GM23338 (cell line): ENCODE measurements at regions not wholly inside any gene's neighbourhood (a gene's known extent, or its start where the extent isn't known, plus 50 kb on each side); places are given as distances from the start of the nearest gene placed in this dataset.

Experiments
- ATAC-seq: fragments of 200-7000 bp; cut with Tn5 transposase; 3 replicates; pipeline ENCODE4 v1.9.1; 2020
- DNase-seq: peaks from one replicate; pipeline ENCODE4 v3.0.0-alpha.2; 2015; ENCODE audit warnings: low spot score
- H2AFZ ChIP-seq: fragments of 200-600 bp; sonication (generic); 2 replicates; pipeline ENCODE4 v1.8.0; 2016; ENCODE audit warnings: antibody characterized with exemption, mild to moderate bottlenecking, moderate library complexity
- H3F3A ChIP-seq: fragments of 200-600 bp; sonication (generic); replicated peaks from 2 replicates; pipeline ENCODE4 v1.8.0; 2017; ENCODE audit warnings: antibody characterized with exemption, mixed run types, low read depth
- H3K27ac ChIP-seq: fragments of 200-600 bp; sonication (generic); 2 replicates; pipeline ENCODE4 v1.6.1; 2016; ENCODE audit warnings: low read depth
- H3K27me3 ChIP-seq: fragments of 200-600 bp; sonication (generic); 2 replicates; pipeline ENCODE4 v1.8.0; 2016; ENCODE audit warnings: mild to moderate bottlenecking, mixed run types, moderate library complexity; ENCODE audit not compliant: insufficient read depth
- H3K36me3 ChIP-seq: fragments of 200-600 bp; sonication (generic); 2 replicates; pipeline ENCODE4 v1.8.0; 2016; ENCODE audit warnings: mild to moderate bottlenecking; ENCODE audit not compliant: insufficient read depth
- H3K4me1 ChIP-seq: fragments of 200-600 bp; sonication (generic); 2 replicates; pipeline ENCODE4 v1.8.0; 2016; ENCODE audit warnings: mild to moderate bottlenecking, moderate library complexity; ENCODE audit not compliant: insufficient read depth
- H3K4me2 ChIP-seq: fragments of 200-600 bp; sonication (generic); 2 replicates; pipeline ENCODE4 v1.7.1; 2017; ENCODE audit warnings: mixed run types
- H3K4me3 ChIP-seq: fragments of 200-600 bp; sonication (generic); 2 replicates; pipeline ENCODE4 v1.6.1; 2016; ENCODE audit warnings: mixed run types
- H3K79me2 ChIP-seq: fragments of 200-600 bp; sonication (generic); replicated peaks from 2 replicates; pipeline ENCODE4 v1.8.0; 2017; ENCODE audit warnings: mild to moderate bottlenecking; ENCODE audit not compliant: insufficient read depth
- H3K9me2 ChIP-seq: fragments of 200-600 bp; sonication (generic); 2 replicates; pipeline ENCODE4 v1.8.0; 2017; ENCODE audit not compliant: insufficient read depth
- H4K20me1 ChIP-seq: fragments of 200-600 bp; sonication (generic); replicated peaks from 2 replicates; pipeline ENCODE4 v1.8.0; 2017; ENCODE audit warnings: mild to moderate bottlenecking; ENCODE audit not compliant: insufficient read depth
- H3K27ac Mint-ChIP-seq: 2 replicates; pipeline ENCODE4 v1.8.0; 2020; ENCODE audit warnings: inconsistent platforms, mild to moderate bottlenecking, moderate library complexity, mixed read lengths
- H3K27me3 Mint-ChIP-seq: 3 replicates; pipeline ENCODE4 v1.8.0; 2022; ENCODE audit warnings: low read depth, mild to moderate bottlenecking, moderate library complexity, mixed read lengths, inconsistent platforms; ENCODE audit not compliant: insufficient read depth, poor library complexity
- H3K36me3 Mint-ChIP-seq: 3 replicates; pipeline ENCODE4 v1.8.0; 2021; ENCODE audit warnings: low read depth, mild to moderate bottlenecking, inconsistent platforms, moderate library complexity, mixed read lengths
- H3K4me1 Mint-ChIP-seq: 3 replicates; pipeline ENCODE4 v1.8.0; 2020; ENCODE audit warnings: mild to moderate bottlenecking, inconsistent platforms, mixed read lengths
- H3K4me3 Mint-ChIP-seq: 3 replicates; pipeline ENCODE4 v1.8.0; 2021; ENCODE audit warnings: moderate library complexity, mild to moderate bottlenecking, inconsistent platforms, mixed read lengths
- H3K9me3 Mint-ChIP-seq: 3 replicates; pipeline ENCODE4 v1.8.0; 2020; ENCODE audit warnings: moderate library complexity, mild to moderate bottlenecking, inconsistent platforms, mixed read lengths
- CREB1 ChIP-seq: fragments of 250-450 bp; sonication (Bioruptor Pico); IDR thresholded peaks from 2 replicates; pipeline ENCODE4 v1.5.0; 2020; ENCODE audit warnings: low read depth, mild to moderate bottlenecking, moderate library complexity
- CTCF ChIP-seq, 2 experiments: fragments of 200-600 bp in 1 of 2; sonication (generic) in 1 of 2; conservative IDR thresholded peaks; 2 replicates each; pipeline versions ENCODE4 v1.5.1 to v1.6.1; 2016 to 2017; ENCODE audit warnings: antibody characterized with exemption in 2 of 2, low read depth in 2 of 2, mild to moderate bottlenecking in 2 of 2, moderate library complexity in 1 of 2
- ETS1 ChIP-seq: IDR thresholded peaks from 2 replicates; pipeline ENCODE4 v1.6.1; 2016; ENCODE audit warnings: antibody characterized with exemption
- EZH2 ChIP-seq: fragments of 200-600 bp; sonication (generic); IDR thresholded peaks from one replicate; pipeline ENCODE4 v1.8.0; 2017; ENCODE audit warnings: antibody characterized with exemption, mild to moderate bottlenecking, low read depth; ENCODE audit not compliant: unreplicated experiment
- EZH2phosphoT487 ChIP-seq: fragments of 200-600 bp; sonication (generic); IDR thresholded peaks from one replicate; pipeline ENCODE4 v1.8.1; 2018; ENCODE audit warnings: antibody characterized with exemption; ENCODE audit not compliant: unreplicated experiment
- JUNB ChIP-seq: IDR thresholded peaks from one replicate; pipeline ENCODE4 v1.6.1; 2016; ENCODE audit warnings: antibody characterized with exemption; ENCODE audit not compliant: unreplicated experiment
- NANOG ChIP-seq: IDR thresholded peaks from 2 replicates; pipeline ENCODE4 v1.6.1; 2016; ENCODE audit warnings: antibody characterized with exemption, borderline replicate concordance
- POLR2AphosphoS5 ChIP-seq: IDR thresholded peaks from 2 replicates; pipeline ENCODE4 v1.6.1; 2016; ENCODE audit warnings: antibody characterized with exemption, low read depth
- REST ChIP-seq: IDR thresholded peaks from one replicate; pipeline ENCODE4 v1.6.1; 2018; ENCODE audit warnings: antibody characterized with exemption; ENCODE audit not compliant: unreplicated experiment
- STAT1 ChIP-seq: IDR thresholded peaks from one replicate; pipeline ENCODE4 v1.6.1; 2016; ENCODE audit warnings: antibody characterized with exemption; ENCODE audit not compliant: unreplicated experiment
- ZNF114 ChIP-seq: fragments of 250-450 bp; sonication (Bioruptor Pico); IDR thresholded peaks from 2 replicates; pipeline ENCODE4 v1.5.0; 2020; ENCODE audit warnings: mild to moderate bottlenecking, moderate library complexity
- ZNF331 ChIP-seq: fragments of 250-450 bp; sonication (Bioruptor Pico); IDR thresholded peaks from 2 replicates; pipeline ENCODE4 v1.5.0; 2020; ENCODE audit warnings: low read depth, mild to moderate bottlenecking, moderate library complexity
- ZNF462 ChIP-seq: fragments of 250-450 bp; sonication (Bioruptor Pico); IDR thresholded peaks from 2 replicates; pipeline ENCODE4 v1.5.0; 2020; ENCODE audit warnings: mild to moderate bottlenecking, moderate library complexity

- DNase-seq (no peak), ATAC-seq (no peak)
- Histone ChIP-seq H2AFZ (no peak overlapping the region; the same call in 1 of the 2 replicates), H3K4me2 (no peak overlapping the region), H3K27ac (no peak overlapping the region), H3K27me3 (no peaks in the 10 kb centered on the region), H3K4me3 (no peak overlapping the region), H3K4me1 (no peaks in the 10 kb centered on the region), H3K9me2 (peaks cover 11% of the 10 kb centered on the region), H4K20me1 (no peaks in the 10 kb centered on the region), H3F3A (no peaks in the 10 kb centered on the region), H3K36me3 (no peaks in the 10 kb centered on the region), H3K79me2 (no peaks in the 10 kb centered on the region)
- TF ChIP-seq NANOG (no peak), POLR2AphosphoS5 (no peak), REST (no peak), CREB1 (CRISPR knock-in tag) (no peak), ZNF331 (CRISPR knock-in tag) (no peak), ETS1 (no peak), CTCF (conservative IDR thresholded peaks at IDR 0.05; ENCODE audit: low read depth in 2 of 2) (no peak), JUNB (no peak), EZH2 (no peak), EZH2phosphoT487 (no peak), ZNF462 (CRISPR knock-in tag) (no peak), STAT1 (no peak), ZNF114 (CRISPR knock-in tag) (no peak)
- Mint-ChIP-seq H3K27me3 (peaks cover 7% of the 10 kb centered on the region), H3K9me3 (peaks cover 22% of the 10 kb centered on the region), H3K27ac (no peak overlapping the region), H3K4me3 (no peak overlapping the region), H3K4me1 (no peaks in the 10 kb centered on the region; the same call in 2 of the 3 replicates), H3K36me3 (peaks cover 6% of the 10 kb centered on the region; the same call in 1 of the 3 replicates)
Measured at GRCh38 chr7:71042591-71042990, 89.4 kb upstream of the GALNT17 start.
